Sigmoid colon (tissue), 6 donors: ENCODE measurements at regions not wholly inside any gene's neighbourhood (a gene's known extent, or its start where the extent isn't known, plus 50 kb on each side); places are given as distances from the start of the nearest gene placed in this dataset.

Experiments
- DNase-seq: peaks from one replicate; pipeline ENCODE4 v3.0.0-alpha.2; 2019
- H3K27ac ChIP-seq, 4 donors: fragments of 200-600 bp; sonication (generic); one replicate each; pipeline ENCODE4 v1.5.1; 2016 to 2019; ENCODE audit warnings: mild to moderate bottlenecking in 1 of 4
- H3K27me3 ChIP-seq, 3 donors: fragments of 200-600 bp; sonication (generic); one replicate each; pipeline ENCODE4 v1.5.1; 2019; ENCODE audit warnings: mild to moderate bottlenecking in 1 of 3
- H3K36me3 ChIP-seq, 4 donors: fragments of 200-600 bp; sonication (generic); one replicate each; pipeline ENCODE4 v1.5.1; 2016 to 2019
- H3K4me1 ChIP-seq, 4 donors: fragments of 200-600 bp; sonication (generic); one replicate each; pipeline ENCODE4 v1.5.1; 2017 to 2019
- H3K4me3 ChIP-seq, 4 donors: fragments of 200-600 bp; sonication (generic); one replicate each; pipeline ENCODE4 v1.5.1; 2017 to 2019; ENCODE audit warnings: mild to moderate bottlenecking in 2 of 4, moderate library complexity in 1 of 4
- H3K9me3 ChIP-seq, 4 donors: fragments of 200-600 bp in 3 of 4; sonication (generic) in 3 of 4; one replicate each; pipeline versions ENCODE4 v1.5.1 to v1.6.1; 2013 to 2019
- CTCF ChIP-seq, 4 experiments: fragments of 450-650 bp in 3 of 4; fragments of 200-600 bp in 1 of 4; IDR thresholded peaks; one replicate each; pipeline ENCODE4 v1.5.1; 2016 to 2019; ENCODE audit warnings: antibody characterized with exemption in 4 of 4, mild to moderate bottlenecking in 3 of 4, moderate library complexity in 2 of 4
- EP300 ChIP-seq, 4 donors: sonication (generic); formaldehyde crosslinking; IDR thresholded peaks; one replicate each; pipeline ENCODE4 v1.6.1; 2017; ENCODE audit warnings: antibody characterized with exemption in 4 of 4
- POLR2A ChIP-seq, 2 donors: fragments of 450-650 bp; IDR thresholded peaks; one replicate each; pipeline ENCODE4 v1.6.1; 2016; ENCODE audit warnings: antibody characterized with exemption in 2 of 2, mild to moderate bottlenecking in 2 of 2, moderate library complexity in 2 of 2
- POLR2AphosphoS5 ChIP-seq, 4 donors: sonication (generic); formaldehyde crosslinking; IDR thresholded peaks; one replicate each; pipeline ENCODE4 v1.6.1; 2017; ENCODE audit warnings: antibody characterized with exemption in 4 of 4
- WGBS, 2 donors: extraction: QIAGEN DNeasy Blood & Tissue Kit; methylation state at CpG; one replicate each; pipeline ENCODE4 v1.1.7; 2013; 5-methylcytosine and 5-hydroxymethylcytosine counted together
- intact Hi-C: fragments of 100-400 bp; cut with DNase I; formaldehyde crosslinking; loops from one replicate; pipeline ENCODE4 v1.15.1; 2023
- donor health status: healthy with polysubstance abuse.
- donor health status: healthy.

GRCh38 chr3:110756705-110757104, 314.9 kb upstream of the NECTIN3 start:
- H3K36me3 ChIP-seq = no peaks in the 10 kb centered on the region
- DNase-seq = no peak
- no peaks in the 10 kb centered on the region for H3K27me3 ChIP-seq
- H3K27ac ChIP-seq = no peak overlapping the region
- intact Hi-C loops = no loop called here
- TF ChIP-seq POLR2A (IDR thresholded peaks at IDR 0.05) (no peak), POLR2AphosphoS5 (IDR thresholded peaks at IDR 0.05) (no peak), CTCF (IDR thresholded peaks at IDR 0.05) (no peak)
- no peaks in the 10 kb centered on the region for H3K9me3 ChIP-seq
- H3K4me3 ChIP-seq = no peak overlapping the region
- WGBS, 2 donors = 78 to 88% methylated on average over 6 of the region's 6 CpGs
- no peaks in the 10 kb centered on the region for H3K4me1 ChIP-seq

- Histone ChIP-seq H3K27me3 (no peaks in the 10 kb centered on the region), H3K27ac (no peak overlapping the region), H3K4me3 (no peak overlapping the region), H3K36me3 (no peaks in the 10 kb centered on the region), H3K4me1 (no peaks in the 10 kb centered on the region), H3K9me3 (no peaks in the 10 kb centered on the region)
- WGBS, 2 donors = 78 to 79% methylated on average over 2 of the region's 2 CpGs
- intact Hi-C loops = no loop called here
- TF ChIP-seq CTCF (IDR thresholded peaks at IDR 0.05) (no peak), POLR2AphosphoS5 (IDR thresholded peaks at IDR 0.05) (no peak), POLR2A (IDR thresholded peaks at IDR 0.05) (no peak), EP300 (IDR thresholded peaks at IDR 0.05) (no peak)
- DNase-seq = no peak
Observed at GRCh38 chr3:110758208-110758607, 313.4 kb upstream of the NECTIN3 start.

GRCh38 chr3:110767156-110767555, 304.5 kb upstream of the NECTIN3 start:
- Histone ChIP-seq H3K4me3 (no peak overlapping the region), H3K27ac (no peak overlapping the region), H3K27me3 (no peaks in the 10 kb centered on the region), H3K4me1 (peaks cover 0 to 2% (median 0%) of the 10 kb centered on the region in 4 donors), H3K9me3 (no peaks in the 10 kb centered on the region), H3K36me3 (no peaks in the 10 kb centered on the region)
- TF ChIP-seq POLR2AphosphoS5 (IDR thresholded peaks at IDR 0.05) (no peak), POLR2A (IDR thresholded peaks at IDR 0.05) (no peak), CTCF (IDR thresholded peaks at IDR 0.05) (no peak), EP300 (IDR thresholded peaks at IDR 0.05) (no peak)
- intact Hi-C loops = no loop called here
- no peak for DNase-seq
- 86 to 94% methylated on average over 2 of the region's 2 CpGs for WGBS, 2 donors

GRCh38 chr3:110767838-110768237, 303.8 kb upstream of the NECTIN3 start:
- no peaks in the 10 kb centered on the region for H3K36me3 ChIP-seq
- no peaks in the 10 kb centered on the region for H3K27me3 ChIP-seq
- H3K9me3 ChIP-seq = no peaks in the 10 kb centered on the region
- peaks cover 0 to 9% (median 2%) of the 10 kb centered on the region in 4 donors for H3K4me1 ChIP-seq
- DNase-seq = no peak
- no peak overlapping the region for H3K4me3 ChIP-seq
- TF ChIP-seq CTCF (IDR thresholded peaks at IDR 0.05) (no peak), POLR2AphosphoS5 (IDR thresholded peaks at IDR 0.05) (no peak), EP300 (IDR thresholded peaks at IDR 0.05) (no peak), POLR2A (IDR thresholded peaks at IDR 0.05) (no peak)
- no peak overlapping the region for H3K27ac ChIP-seq
- intact Hi-C loops = no loop called here

GRCh38 chr3:110773413-110773954, 298.1 kb upstream of the NECTIN3 start:
- TF ChIP-seq CTCF (IDR thresholded peaks at IDR 0.05) (no peak), POLR2AphosphoS5 (IDR thresholded peaks at IDR 0.05) (no peak), EP300 (IDR thresholded peaks at IDR 0.05) (no peak), POLR2A (IDR thresholded peaks at IDR 0.05) (no peak)
- no peak for DNase-seq
- 74 to 87% methylated on average over 9 of the region's 9 CpGs for WGBS, 2 donors
- H3K27ac ChIP-seq = no peak overlapping the region
- intact Hi-C loops = no loop called here
- no peak overlapping the region for H3K4me3 ChIP-seq
- no peaks in the 10 kb centered on the region for H3K27me3 ChIP-seq
- no peaks in the 10 kb centered on the region for H3K36me3 ChIP-seq
- peaks cover 0 to 27% (median 13%) of the 10 kb centered on the region in 4 donors for H3K4me1 ChIP-seq
- no peaks in the 10 kb centered on the region for H3K9me3 ChIP-seq
